HG03571 (cell line): ENCODE measurements at regions not wholly inside any gene's neighbourhood (a gene's known extent, or its start where the extent isn't known, plus 50 kb on each side); places are given as distances from the start of the nearest gene placed in this dataset.
A peak's percentile ranks its signal among the peaks of the same experiment; 100 is the strongest.

ENCODE experiments used
- ATAC-seq: cut with Tn5 transposase; IDR thresholded peaks from one replicate; pipeline ENCODE4 v1.9.1; 2021; ENCODE audit not compliant: unreplicated experiment

DNA sequence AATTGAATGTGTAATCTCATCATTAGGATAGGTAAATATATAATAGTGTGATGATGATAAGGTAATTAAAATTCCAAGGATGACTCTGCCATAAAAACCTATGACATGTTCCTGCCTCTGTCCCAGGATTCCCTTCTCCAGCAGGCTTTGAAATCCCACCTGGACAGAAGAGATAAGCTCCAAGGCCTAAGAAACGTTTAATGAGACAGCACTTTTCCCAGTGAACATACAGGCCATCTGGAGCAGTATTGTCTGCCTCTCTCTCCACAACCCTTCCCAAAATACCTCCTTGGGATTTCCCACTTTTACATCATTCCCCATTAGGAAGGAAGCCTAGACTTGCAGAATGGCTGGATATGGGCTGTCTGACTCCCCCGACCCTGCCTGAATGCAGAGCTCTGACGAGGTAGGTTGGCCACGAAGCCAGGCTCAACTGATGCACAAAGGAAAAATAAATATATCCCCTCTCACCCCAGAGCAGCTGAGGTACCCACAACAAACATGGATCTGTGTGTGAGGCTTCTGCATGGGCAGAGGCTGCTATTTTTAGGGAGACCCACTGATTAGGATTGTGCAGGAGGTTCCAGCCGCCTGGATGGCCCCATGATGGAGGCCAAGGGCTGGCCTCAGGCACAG is 71.0 kb downstream of the TMPRSS5 start:
- no peak for ATAC-seq

DNA sequence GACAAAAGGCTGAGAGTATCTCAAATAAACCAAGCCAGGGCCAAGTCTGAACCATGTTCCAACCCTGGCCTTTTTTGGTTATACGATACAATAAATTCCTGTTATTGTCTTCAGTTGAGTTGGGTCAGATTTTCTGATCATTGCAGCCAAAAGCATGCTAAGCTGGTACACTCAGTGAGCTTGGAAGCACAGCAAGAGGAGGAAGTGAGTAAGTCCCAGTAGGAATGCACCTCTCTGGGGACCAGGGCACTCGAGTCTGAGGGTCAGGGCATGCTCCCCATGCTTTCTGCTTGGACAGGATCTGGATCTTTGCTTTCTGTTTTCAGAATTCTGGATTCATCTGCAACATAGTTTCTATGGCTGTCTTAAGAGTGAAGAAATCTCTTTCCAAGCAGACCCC is 73.1 kb downstream of the TMPRSS5 start:
- no peak for ATAC-seq

DNA sequence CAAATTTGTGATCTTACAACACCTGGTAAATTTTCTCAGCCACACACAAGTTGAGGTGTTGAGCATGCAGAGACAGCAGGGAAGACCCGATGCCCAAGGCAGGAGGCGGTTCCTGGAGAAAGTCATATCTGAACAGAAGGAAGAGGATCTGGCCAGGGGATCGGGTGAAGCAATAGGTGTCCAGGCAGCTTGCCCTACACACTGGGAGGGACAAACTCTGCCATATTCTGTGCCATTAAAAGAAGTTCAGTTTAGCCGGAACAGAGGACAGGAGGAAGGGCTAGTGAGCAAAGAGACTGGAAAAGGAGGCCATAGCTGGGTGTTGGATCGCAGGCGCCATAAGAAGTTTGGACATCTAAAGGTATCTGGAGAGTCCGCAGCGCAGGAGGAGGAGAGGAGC is 76.5 kb downstream of the TMPRSS5 start:
- no peak for ATAC-seq

DNA sequence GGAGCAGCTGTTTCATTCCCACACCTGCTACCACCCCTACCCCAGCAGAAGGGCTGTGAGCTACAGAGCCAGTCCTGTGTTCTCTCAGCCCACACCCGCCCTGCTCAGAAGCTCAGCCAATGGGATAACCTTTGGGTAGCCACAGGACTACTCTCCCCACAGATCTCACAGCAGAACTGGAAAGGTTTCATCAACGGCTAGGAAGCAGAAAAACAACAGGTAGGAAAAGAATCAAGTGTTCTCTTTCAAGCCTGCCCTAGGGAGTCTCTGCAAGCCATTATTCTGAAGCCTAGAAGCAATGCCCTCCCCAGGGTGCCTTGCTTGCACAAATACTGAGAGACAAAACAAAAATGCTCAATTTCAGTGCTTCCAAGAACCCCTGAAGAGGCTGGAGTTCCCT is 77.2 kb downstream of the TMPRSS5 start:
- ATAC-seq: no peak

DNA sequence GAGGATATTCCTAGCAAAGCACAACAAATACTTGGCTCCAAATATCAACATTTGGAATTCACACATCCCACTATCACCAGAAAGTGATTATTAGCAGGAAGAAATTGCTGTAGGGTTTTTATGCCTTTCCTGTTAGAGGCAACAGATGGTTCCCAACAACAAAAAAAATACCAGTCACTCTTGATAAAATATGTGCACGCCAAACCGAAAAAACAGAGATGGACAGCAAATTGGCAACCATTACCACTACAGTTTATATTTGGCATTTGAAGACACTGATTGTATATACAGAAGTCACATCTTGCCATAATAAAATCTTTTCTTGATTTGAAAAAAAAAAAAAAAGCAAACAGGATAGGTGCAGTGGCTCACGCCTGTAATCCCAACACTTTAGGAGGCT is 78.2 kb downstream of the TMPRSS5 start:
- no peak for ATAC-seq

DNA sequence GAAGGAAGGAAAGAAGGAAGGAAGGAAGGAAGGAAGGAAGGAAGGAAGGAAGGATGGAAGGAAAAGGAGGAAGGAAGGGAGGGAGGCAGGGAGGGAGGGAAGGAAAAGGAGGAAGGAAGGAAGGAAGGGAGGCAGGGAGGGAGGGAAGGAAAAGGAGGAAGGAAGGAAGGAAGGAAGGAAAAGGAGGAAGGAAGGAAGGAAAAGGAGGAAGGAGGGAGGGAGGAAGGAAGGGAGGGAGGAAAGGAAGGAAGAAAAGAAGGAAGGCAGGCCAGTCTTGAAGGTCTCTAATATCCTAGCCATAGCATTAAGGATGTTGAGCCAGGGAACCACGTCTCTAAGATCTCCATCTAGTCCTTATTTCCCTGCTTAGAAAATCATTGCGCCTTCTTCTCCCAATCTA is 78.8 kb downstream of the TMPRSS5 start:
- no peak for ATAC-seq

DNA sequence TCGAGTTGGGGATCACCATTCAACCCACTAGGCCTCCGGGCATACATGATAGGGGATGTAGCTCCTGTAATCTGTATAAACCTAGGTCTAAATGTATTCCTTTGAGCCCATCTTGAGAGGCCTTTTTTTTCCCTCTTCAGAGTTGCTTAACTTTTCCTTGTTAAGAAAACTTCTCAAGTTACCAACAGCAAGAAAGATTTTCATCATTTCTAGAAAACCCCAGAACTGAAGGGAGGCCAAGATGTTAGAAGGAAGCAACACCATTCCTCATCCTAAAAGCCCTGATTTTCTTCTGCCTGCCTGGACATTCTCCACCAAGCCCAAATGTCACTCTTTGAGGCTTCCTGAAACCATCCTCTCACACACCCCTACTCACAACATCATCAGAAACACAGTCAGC is 79.4 kb downstream of the TMPRSS5 start:
- ATAC-seq: no peak

DNA sequence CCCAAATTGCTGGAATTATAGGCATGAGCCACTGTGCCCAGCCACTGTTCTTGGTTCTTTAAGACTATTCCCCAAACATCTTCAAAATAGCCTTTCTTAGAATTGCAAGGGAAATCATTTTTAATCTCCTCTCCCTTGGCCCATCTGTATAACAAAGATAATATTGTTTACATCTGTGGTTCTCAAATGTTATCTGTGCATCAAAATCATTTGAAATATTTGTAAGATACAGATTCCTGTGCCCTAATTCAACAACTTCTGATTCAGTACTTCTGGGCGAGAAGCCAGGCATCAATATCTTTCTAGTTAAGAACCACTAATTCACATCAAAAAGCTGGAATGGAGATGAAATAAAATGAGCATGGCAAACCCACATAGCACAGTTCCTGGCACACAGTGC is 83.0 kb downstream of the TMPRSS5 start:
- no peak for ATAC-seq

DNA sequence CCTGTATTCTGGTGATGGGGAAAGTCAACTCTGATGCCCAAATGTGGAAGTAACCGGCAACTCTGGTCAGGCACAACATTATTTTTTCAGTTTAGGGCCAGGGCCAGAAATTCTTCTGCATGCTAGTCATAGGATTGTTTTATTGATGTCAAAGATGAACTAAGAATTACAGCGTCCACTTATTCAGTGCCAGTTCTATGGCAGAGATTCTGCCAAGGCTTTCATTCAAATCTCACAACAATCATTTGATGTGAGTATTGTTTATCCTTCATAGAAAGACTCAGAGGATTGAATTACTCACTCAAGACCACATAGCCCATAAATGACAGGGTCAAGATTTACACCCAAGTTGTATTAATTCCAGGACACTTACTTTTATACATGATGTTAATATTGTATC is 87.7 kb downstream of the TMPRSS5 start:
- ATAC-seq: no peak

DNA sequence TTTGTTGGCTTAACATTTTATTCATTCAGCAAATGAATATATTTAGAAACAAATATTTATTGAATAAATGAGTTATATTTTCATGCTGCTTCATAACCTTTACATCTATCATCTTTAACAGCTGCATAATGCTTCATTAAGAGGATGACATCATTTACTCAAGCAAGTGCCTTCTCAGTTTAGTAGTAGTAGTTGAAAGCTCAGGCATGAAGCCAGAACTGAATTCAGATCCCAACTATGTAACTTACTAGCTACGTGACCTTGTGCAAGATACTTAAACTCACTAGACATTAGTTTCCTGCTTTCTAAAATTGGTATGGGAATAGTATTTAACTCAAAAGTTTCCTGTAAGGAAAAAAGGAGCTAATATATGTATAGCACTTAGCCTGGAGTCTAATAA is 90.3 kb downstream of the TMPRSS5 start:
- ATAC-seq: no peak

DNA sequence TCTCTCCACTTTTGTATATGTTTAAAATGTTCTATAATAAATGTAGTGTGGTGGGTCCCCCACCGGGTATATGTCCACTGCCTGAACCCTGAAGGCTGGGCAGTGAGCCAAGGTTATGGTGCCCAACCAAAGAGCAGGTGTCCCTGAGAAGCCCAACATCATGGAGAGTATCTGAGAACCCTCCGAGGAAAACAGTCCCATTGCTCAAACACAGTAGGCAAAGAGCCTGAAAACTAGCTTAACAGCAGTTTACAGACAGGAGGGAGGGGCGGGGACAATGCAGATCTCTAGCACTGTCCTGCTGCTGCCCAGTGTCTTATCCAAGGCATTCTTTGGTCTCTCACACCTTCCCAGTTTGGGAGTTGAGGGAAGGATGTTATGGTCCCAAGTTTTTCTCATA is 91.0 kb downstream of the TMPRSS5 start:
- ATAC-seq: no peak

DNA sequence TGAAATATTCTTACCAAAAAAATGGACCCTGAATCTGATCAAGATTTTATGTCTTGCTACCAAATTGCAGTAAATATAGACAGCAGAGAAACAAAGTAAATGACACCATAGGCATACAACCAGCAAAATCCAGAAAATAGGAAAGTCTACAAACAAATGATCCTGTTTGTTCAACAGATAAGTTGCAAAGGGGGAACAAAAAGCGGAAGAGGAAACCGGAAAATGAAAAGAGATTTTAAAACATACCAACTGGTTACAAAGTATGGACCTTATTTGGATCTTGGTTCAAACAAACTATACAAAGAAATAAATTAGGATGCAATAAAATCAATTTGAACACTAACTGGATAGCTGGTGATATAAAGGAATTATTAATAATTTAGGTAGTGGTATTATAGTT is 92.0 kb downstream of the TMPRSS5 start:
- ATAC-seq: no peak

DNA sequence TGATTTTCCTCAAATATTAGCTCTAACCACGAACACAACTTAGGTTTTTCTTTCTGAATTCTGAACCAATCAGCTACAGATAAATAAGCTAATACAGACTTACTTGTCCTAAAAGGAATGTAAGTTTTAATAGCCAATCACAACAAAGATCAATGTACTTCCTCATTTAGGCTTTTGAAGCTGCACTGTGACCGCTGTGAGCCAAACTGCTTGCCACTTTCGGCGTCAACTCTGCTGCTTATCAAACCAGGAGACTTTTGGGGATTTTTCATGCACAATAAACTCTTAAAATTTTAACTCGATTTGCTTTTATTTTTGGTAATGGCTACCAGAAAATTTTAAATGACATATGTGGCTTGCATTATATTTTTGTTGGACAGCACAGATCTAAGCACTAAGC is 92.5 kb downstream of the TMPRSS5 start:
- no peak for ATAC-seq

DNA sequence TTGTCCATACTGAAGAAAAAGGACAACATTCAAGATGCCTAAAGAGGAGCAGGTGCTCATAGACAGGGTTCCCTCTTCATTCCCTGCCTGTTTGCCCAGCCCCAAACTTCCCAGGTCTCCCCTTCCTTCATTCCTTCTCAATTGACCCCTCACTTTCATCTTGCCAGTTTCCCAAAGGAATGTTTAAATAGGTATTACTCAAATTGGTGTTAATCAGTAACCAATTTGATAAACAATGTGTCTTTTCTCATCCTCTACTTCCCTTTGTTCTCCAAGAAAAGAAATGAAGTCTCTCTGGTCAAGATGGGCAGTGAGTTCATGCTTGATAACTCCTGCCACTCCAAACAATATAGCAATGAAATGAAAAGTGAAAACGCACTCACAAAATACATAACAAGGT is 101.9 kb downstream of the TMPRSS5 start:
- no peak for ATAC-seq

DNA sequence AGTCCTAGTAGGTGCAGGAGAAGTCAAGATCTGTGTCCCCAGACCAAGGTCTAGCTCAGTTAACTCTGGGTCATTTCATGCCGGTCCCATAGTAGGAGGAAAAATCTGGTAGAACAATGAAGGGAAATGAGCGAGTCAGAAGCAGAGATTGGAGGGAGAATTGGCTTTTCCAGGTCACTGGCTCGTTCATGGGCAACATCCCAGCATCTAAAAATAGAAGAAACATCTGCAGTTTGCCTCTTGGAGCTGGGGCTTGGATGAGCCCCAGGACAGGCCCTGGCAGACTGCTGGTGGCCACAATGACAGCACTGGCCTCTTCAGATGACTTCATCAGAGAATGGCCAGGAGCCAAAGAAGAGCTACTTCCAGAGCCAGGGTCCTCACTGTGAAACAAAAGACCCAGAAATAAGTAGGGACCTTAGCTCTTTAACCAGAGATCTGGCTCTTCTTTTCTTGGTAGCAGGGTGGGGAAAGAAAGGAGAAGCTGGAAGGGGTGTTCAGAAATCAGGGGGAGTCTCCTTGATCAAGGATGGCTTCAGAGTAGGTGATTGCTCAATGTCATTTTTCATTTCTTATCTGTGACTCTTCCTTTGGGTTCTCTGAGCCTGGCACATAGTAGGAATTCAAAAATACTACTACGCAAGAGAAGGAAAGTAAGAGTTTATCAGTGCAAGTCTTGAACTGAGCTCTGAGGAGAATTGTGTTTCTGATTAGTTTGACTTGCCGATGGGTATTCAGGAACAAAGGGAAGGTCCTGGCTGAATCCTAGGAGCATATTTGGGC is 102.6 kb downstream of the TMPRSS5 start:
- no peak for ATAC-seq

DNA sequence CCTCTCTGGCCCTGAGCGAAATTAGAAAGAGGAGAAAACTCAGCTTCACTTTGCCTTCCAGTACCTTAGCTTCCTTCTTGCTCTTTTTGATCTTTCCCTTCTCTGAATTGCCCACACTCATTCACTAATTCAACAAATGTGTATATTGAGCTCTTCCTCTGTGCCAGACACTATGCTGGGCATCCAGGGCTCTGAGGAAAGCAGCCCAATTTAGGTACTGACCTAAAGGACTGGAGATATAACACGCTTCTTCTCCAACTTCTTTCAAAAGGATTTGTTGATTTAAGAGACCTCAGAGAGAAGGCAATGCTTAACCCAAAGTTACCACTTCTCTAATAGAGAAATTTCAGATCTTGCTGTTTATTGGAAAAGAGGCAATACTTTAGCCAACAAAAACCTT is 103.6 kb downstream of the TMPRSS5 start:
- ATAC-seq: no peak

DNA sequence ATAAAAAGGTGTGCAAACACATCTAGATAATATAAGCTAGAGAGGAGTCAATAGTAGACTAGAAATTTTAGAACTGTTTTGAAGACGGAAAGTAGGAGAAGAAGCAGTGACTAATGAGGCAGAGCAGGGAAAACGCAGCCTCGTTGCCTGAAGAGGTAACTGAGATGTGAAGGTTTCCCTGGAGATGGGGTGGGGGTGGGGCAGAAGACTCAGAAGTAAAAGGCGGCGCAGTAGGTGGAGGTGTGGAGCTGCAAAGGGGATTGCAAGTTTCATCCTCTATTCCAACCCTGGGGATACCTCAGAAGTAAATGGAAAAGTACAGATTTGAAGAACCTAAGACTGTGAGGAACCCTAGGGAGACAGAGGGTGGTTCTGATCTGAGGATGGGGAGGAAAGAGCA is 109.5 kb downstream of the TMPRSS5 start:
- no peak for ATAC-seq

DNA sequence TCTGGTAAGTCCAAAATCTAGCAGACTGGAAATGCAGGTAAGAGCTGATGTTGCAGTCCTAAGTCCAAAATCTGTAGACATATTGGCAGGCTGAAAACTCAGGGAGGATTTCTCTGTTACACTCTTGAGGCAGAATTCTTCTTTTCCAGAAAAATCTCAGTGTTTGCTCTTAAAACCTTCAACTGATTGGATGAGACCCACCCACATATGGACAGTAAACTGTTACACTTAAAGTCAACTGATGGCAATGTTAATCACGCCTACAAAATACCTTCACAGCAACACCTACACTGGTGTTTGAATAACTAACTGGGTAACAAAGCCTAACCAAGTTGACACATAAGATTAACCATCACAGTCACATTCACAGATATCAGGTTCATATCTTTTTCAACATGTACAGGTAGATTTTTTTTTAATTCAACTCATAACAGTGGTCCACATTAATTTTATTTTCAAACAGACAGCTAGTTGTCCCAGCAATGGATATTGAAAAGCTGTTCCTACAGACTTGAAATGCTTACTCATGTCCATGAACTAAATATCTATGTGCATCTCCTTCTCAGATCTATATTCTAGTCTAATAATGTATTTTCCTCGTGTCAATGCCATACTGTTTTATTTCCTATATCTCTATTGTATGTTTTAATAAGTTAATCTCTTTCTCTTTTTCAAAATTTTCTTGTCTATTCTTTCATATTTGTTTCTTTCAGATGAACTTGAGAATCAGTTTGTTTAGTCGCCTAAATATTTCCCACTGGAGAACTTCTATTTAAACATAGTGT is 110.1 kb downstream of the TMPRSS5 start:
- no peak for ATAC-seq

DNA sequence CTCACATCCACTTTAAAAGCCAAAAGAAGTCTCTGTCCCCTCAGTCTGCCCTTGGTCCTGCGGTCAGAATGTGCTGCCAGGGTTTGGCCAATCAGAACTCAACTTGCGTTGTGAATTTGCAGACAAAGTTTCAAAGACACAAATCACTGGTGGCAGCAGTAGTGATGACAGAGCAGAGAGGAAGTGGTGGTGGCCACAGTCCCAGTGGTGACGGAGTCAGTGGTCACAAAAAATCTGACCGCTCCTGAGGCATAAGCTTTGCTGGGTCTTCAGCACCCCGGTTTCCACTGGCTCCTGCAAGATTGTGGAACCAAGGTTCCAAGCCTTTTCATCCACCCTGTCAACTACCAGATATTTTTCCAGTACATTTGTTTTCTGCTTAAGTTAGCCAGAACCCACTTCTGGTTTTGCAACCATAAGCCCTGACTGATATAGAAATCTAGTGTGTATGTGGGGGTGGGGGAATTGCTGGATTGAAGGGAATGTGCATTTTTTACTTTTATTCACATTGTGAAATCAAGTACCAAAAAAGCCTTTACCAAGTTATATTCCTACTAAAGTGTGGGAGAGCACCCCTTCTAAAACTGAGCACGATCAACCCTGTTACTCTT is 112.3 kb downstream of the TMPRSS5 start:
- peak; percentile 74 for ATAC-seq

DNA sequence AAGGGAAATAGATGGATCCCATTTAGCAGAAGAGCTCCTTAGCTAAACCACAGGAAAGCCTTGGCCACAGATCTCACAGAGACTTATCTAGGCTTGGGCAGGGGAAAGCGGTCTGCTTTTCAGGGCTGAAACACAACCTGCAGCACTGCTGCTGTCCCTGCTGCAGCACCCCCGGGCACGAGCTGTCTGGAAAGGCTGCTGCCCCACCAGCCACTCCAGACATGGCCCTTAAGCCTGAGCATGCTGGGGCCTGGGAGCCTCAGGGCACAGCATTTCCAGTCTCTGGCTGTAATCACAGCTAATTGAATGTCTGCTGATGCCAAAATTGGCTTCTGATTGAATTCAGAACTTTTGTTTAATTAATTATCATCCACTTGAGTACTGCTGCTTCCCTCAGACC is 115.0 kb downstream of the TMPRSS5 start:
- ATAC-seq: no peak

DNA sequence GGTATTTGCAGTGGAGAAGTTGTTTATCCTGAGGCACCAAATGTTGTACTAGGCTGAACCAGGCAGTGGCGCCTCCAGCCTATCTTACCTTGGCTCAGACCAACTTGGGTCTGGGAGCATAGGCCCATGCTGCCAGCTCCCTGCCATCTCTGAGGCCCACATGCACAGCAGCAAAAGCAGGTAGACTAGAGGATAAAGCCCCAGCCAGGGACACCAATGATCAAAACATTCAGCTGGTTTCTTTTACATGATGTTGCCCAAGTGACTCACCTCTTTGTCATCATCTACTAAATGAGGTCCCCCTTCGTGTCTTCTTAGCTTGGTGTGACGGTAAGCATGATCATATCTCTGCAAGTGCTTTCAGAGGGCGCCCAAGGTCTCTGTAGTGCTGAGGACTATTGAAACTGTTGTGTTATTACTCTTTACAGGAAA is 112.1 kb upstream of the DRD2 start:
- no peak for ATAC-seq

DNA sequence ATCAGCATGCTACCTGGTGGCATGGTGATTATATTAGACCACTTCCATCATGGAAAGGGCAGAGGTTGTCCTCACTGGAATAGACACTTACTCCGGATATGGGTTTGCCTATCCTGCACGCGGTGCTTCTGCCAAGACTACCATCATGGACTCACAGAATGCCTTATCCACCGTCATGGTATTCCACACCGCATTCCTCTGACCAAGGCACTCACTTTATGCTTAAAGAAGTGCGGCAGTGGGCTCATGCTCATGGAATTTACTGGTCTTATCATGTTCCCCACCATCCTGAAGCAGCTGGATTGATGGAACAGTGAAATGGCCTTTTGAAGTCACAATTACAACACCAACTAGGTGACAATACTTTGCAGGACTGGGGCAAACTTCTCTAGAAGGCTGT is 109.2 kb upstream of the DRD2 start:
- ATAC-seq: no peak
